ENCODE measurements at regions not wholly inside any gene's neighbourhood (a gene's known extent, or its start where the extent isn't known, plus 50 kb on each side); places are given as distances from the start of the nearest gene placed in this dataset.

DNA sequence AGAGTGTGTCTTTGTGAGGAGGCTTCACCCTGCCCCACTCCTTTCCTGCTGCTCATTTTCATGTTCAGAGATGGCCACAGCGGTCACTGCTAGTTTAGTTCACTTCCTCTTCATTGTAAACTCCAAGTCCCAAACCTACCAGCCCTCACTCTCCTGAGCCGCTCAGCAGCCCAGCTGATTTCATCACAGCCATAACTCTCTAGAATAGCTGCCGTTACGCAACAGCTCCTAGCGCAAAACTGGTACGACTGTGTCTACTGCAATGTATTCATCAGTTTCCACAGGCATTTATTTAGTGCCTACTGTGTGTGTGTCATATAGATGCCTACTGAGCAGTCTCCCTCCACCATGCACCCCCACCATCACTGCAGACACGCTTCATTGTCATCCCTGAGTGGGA is 233.5 kb upstream of the RPL38 start:
- Histone ChIP-seq H3K79me2 (ENCODE audit: low read length) (no peaks in the 10 kb centered on the region), H3K9me3 (ENCODE audit: insufficient read depth, low read length) (no peaks in the 10 kb centered on the region), H2AFZ (ENCODE audit: low read depth, low read length) (no peak overlapping the region), H3K36me3 (replicated peaks; ENCODE audit: low read depth, low read length) (no peaks in the 10 kb centered on the region), H4K20me1 (ENCODE audit: insufficient read depth, low read length) (no peaks in the 10 kb centered on the region), H3K4me1 (ENCODE audit: low read length) (no peaks in the 10 kb centered on the region), H3K9ac (ENCODE audit: low read length) (no peak overlapping the region), H3K27ac (ENCODE audit: low read length) (no peak overlapping the region), H3K4me2 (ENCODE audit: low read length) (no peak overlapping the region), H3K4me3 (ENCODE audit: low read length) (no peak overlapping the region), H3K27me3 (ENCODE audit: low read depth, low read length) (peaks cover 34% of the 10 kb centered on the region)
- no peak for TF ChIP-seq EZH2phosphoT487 (IDR thresholded peaks at IDR 0.05; ENCODE audit: low read depth)
- TF ChIP-seq, protein P1, sequence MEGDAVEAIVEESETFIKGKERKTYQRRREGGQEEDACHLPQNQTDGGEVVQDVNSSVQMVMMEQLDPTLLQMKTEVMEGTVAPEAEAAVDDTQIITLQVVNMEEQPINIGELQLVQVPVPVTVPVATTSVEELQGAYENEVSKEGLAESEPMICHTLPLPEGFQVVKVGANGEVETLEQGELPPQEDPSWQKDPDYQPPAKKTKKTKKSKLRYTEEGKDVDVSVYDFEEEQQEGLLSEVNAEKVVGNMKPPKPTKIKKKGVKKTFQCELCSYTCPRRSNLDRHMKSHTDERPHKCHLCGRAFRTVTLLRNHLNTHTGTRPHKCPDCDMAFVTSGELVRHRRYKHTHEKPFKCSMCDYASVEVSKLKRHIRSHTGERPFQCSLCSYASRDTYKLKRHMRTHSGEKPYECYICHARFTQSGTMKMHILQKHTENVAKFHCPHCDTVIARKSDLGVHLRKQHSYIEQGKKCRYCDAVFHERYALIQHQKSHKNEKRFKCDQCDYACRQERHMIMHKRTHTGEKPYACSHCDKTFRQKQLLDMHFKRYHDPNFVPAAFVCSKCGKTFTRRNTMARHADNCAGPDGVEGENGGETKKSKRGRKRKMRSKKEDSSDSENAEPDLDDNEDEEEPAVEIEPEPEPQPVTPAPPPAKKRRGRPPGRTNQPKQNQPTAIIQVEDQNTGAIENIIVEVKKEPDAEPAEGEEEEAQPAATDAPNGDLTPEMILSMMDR (IDR thresholded peaks at IDR 0.05; ENCODE audit: low read depth, low read length), result no peak

- Histone ChIP-seq H3K4me2 (ENCODE audit: low read length) (no peak overlapping the region), H3K79me2 (ENCODE audit: low read length) (no peaks in the 10 kb centered on the region), H2AFZ (ENCODE audit: low read depth, low read length) (no peak overlapping the region), H3K27ac (ENCODE audit: low read length) (no peak overlapping the region), H3K4me1 (ENCODE audit: low read length) (no peaks in the 10 kb centered on the region), H3K36me3 (replicated peaks; ENCODE audit: low read depth, low read length) (no peaks in the 10 kb centered on the region), H4K20me1 (ENCODE audit: insufficient read depth, low read length) (no peaks in the 10 kb centered on the region), H3K9me3 (ENCODE audit: insufficient read depth, low read length) (no peaks in the 10 kb centered on the region), H3K27me3 (ENCODE audit: low read depth, low read length) (peaks cover 34% of the 10 kb centered on the region), H3K9ac (ENCODE audit: low read length) (no peak overlapping the region), H3K4me3 (ENCODE audit: low read length) (no peak overlapping the region)
- TF ChIP-seq EZH2phosphoT487 (IDR thresholded peaks at IDR 0.05; ENCODE audit: low read depth), result no peak
- TF ChIP-seq, protein P1 (IDR thresholded peaks at IDR 0.05; ENCODE audit: low read depth, low read length), result no peak
Observed at GRCh38 chr17:73971127-73971526, 232.4 kb upstream of the RPL38 start.

DNA sequence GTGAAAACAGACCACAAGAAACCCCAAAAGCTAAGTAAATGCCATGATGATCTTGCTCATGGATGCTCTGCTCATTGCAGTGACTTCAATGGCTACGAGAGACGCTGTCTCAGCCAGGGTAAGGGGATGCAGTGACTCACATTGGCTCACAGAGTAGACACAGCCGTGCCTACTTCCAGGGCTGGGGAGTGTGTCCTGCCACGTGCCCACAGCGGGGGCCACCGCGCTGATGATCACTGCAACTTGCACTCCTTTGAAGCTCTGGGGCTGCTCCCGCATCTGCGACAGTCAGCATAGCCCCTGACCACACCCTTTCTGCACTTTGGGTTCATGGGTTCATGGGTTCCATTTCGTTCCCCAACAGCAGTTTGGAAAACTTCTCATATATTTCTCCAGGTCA is 231.4 kb upstream of the RPL38 start:
- Histone ChIP-seq H3K9ac (ENCODE audit: low read length) (no peak overlapping the region), H3K36me3 (replicated peaks; ENCODE audit: low read depth, low read length) (no peaks in the 10 kb centered on the region), H3K9me3 (ENCODE audit: insufficient read depth, low read length) (no peaks in the 10 kb centered on the region), H3K79me2 (ENCODE audit: low read length) (no peaks in the 10 kb centered on the region), H2AFZ (ENCODE audit: low read depth, low read length) (no peak overlapping the region), H3K27me3 (ENCODE audit: low read depth, low read length) (peaks cover 34% of the 10 kb centered on the region), H4K20me1 (ENCODE audit: insufficient read depth, low read length) (no peaks in the 10 kb centered on the region), H3K4me1 (ENCODE audit: low read length) (no peaks in the 10 kb centered on the region), H3K4me2 (ENCODE audit: low read length) (no peak overlapping the region), H3K4me3 (ENCODE audit: low read length) (no peak overlapping the region), H3K27ac (ENCODE audit: low read length) (no peak overlapping the region)
- TF ChIP-seq EZH2phosphoT487 (IDR thresholded peaks at IDR 0.05; ENCODE audit: low read depth), result no peak
- TF ChIP-seq, protein P1 (IDR thresholded peaks at IDR 0.05; ENCODE audit: low read depth, low read length), result no peak

- Histone ChIP-seq H3K9me3 (ENCODE audit: insufficient read depth, low read length) (no peaks in the 10 kb centered on the region), H3K9ac (ENCODE audit: low read length) (no peak overlapping the region), H3K4me3 (ENCODE audit: low read length) (no peak overlapping the region), H3K79me2 (ENCODE audit: low read length) (no peaks in the 10 kb centered on the region), H4K20me1 (ENCODE audit: insufficient read depth, low read length) (no peaks in the 10 kb centered on the region), H3K36me3 (replicated peaks; ENCODE audit: low read depth, low read length) (no peaks in the 10 kb centered on the region), H2AFZ (ENCODE audit: low read depth, low read length) (no peak overlapping the region), H3K4me2 (ENCODE audit: low read length) (no peak overlapping the region), H3K4me1 (ENCODE audit: low read length) (no peaks in the 10 kb centered on the region), H3K27ac (ENCODE audit: low read length) (no peak overlapping the region), H3K27me3 (ENCODE audit: low read depth, low read length) (peaks cover 27% of the 10 kb centered on the region)
- no peak for TF ChIP-seq EZH2phosphoT487 (IDR thresholded peaks at IDR 0.05; ENCODE audit: low read depth)
- TF ChIP-seq, protein P1 (IDR thresholded peaks at IDR 0.05; ENCODE audit: low read depth, low read length), result no peak
Observed at GRCh38 chr17:73972901-73973300, 230.6 kb upstream of the RPL38 start.

All from OCI-LY3 (cell line).